ENCODE measurements at regions not wholly inside any gene's neighbourhood (a gene's known extent, or its start where the extent isn't known, plus 50 kb on each side); places are given as distances from the start of the nearest gene placed in this dataset.
"Not testable (repeated sequence)": the region's sequence is repeated elsewhere in the genome, so short reads cannot be mapped to it uniquely, and the experiment has no call there.

GRCh38 chr6:156423075-156423474 lies 354.1 kb upstream of the ARID1B start:
- H3K4me3 ChIP-seq (replicated peaks; ENCODE audit: insufficient read depth, low read length) = no peak overlapping the region
- TF ChIP-seq POLR2AphosphoS5 (IDR thresholded peaks at IDR 0.05; ENCODE audit: low read depth) (no peak), CTCF (IDR thresholded peaks at IDR 0.05; ENCODE audit: insufficient read depth, low read length) (no peak), SPI1 (IDR thresholded peaks at IDR 0.05; ENCODE audit: borderline replicate concordance, low read depth) (no peak), GABPA (IDR thresholded peaks at IDR 0.05; ENCODE audit: low read depth) (no peak), REST (IDR thresholded peaks at IDR 0.05; ENCODE audit: insufficient replicate concordance, low read depth) (no peak)

GRCh38 chr6:156421933-156422332 lies 355.2 kb upstream of the ARID1B start:
- no peaks in the 10 kb centered on the region for H3K27me3 ChIP-seq (ENCODE audit: insufficient read depth, poor library complexity, severe bottlenecking)
- DNase-seq (ENCODE audit: low read depth in 1 of 2, low spot score in 1 of 2) = no peak
- no peak overlapping the region for H3K4me3 ChIP-seq (replicated peaks; ENCODE audit: insufficient read depth, low read length)
- no peak for TF ChIP-seq POLR2AphosphoS5 (IDR thresholded peaks at IDR 0.05; ENCODE audit: low read depth)
- no peak overlapping the region for H3K27ac ChIP-seq (replicated peaks)

More at GRCh38 chr6:156423075-156423474, 354.1 kb upstream of the ARID1B start:
- DNase-seq (ENCODE audit: low read depth in 1 of 2, low spot score in 1 of 2) = no peak
- Histone ChIP-seq H3K27me3 (ENCODE audit: insufficient read depth, poor library complexity, severe bottlenecking) (no peaks in the 10 kb centered on the region), H3K27ac (replicated peaks) (no peak overlapping the region)

GRCh38 chr6:156421301-156421700 lies 355.9 kb upstream of the ARID1B start:
- H3K4me3 ChIP-seq (replicated peaks; ENCODE audit: insufficient read depth, low read length); DNase-seq (ENCODE audit: low read depth in 1 of 2, low spot score in 1 of 2); H3K27me3 ChIP-seq (ENCODE audit: insufficient read depth, poor library complexity, severe bottlenecking); H3K27ac ChIP-seq (replicated peaks): not testable (repeated sequence)

GRCh38 chr6:156420172-156420993 lies 356.8 kb upstream of the ARID1B start:
- Histone ChIP-seq H3K4me3 (replicated peaks; ENCODE audit: insufficient read depth, low read length) (no peak overlapping the region), H3K27ac (replicated peaks) (no peak overlapping the region), H3K27me3 (ENCODE audit: insufficient read depth, poor library complexity, severe bottlenecking) (no peaks in the 10 kb centered on the region)
- TF ChIP-seq REST (IDR thresholded peaks at IDR 0.05; ENCODE audit: insufficient replicate concordance, low read depth) (no peak), CTCF (IDR thresholded peaks at IDR 0.05; ENCODE audit: insufficient read depth, low read length) (no peak), GABPA (IDR thresholded peaks at IDR 0.05; ENCODE audit: low read depth) (no peak), POLR2AphosphoS5 (IDR thresholded peaks at IDR 0.05; ENCODE audit: low read depth) (no peak), SPI1 (IDR thresholded peaks at IDR 0.05; ENCODE audit: borderline replicate concordance, low read depth) (no peak)
- no peak for DNase-seq (ENCODE audit: low read depth in 1 of 2, low spot score in 1 of 2)

- no peaks in the 10 kb centered on the region for H3K27me3 ChIP-seq (ENCODE audit: insufficient read depth, poor library complexity, severe bottlenecking)
- H3K27ac ChIP-seq (replicated peaks) = no peak overlapping the region
- DNase-seq (ENCODE audit: low read depth in 1 of 2, low spot score in 1 of 2) = no peak
- TF ChIP-seq SPI1 (IDR thresholded peaks at IDR 0.05; ENCODE audit: borderline replicate concordance, low read depth) (no peak), CTCF (IDR thresholded peaks at IDR 0.05; ENCODE audit: insufficient read depth, low read length) (no peak), POLR2AphosphoS5 (IDR thresholded peaks at IDR 0.05; ENCODE audit: low read depth) (no peak), GABPA (IDR thresholded peaks at IDR 0.05; ENCODE audit: low read depth) (no peak), REST (IDR thresholded peaks at IDR 0.05; ENCODE audit: insufficient replicate concordance, low read depth) (no peak)
- H3K4me3 ChIP-seq (replicated peaks; ENCODE audit: insufficient read depth, low read length) = no peak overlapping the region
Measured at GRCh38 chr6:156419594-156419993, 357.6 kb upstream of the ARID1B start.
